SKM-1 treated with dmso at 0.1 percent for 144 hours (cell line): ENCODE measurements at regions not wholly inside any gene's neighbourhood (a gene's known extent, or its start where the extent isn't known, plus 50 kb on each side); places are given as distances from the start of the nearest gene placed in this dataset.
A peak's percentile ranks its signal among the peaks of the same experiment; 100 is the strongest.
"Not testable (repeated sequence)": the region's sequence is repeated elsewhere in the genome, so short reads cannot be mapped to it uniquely, and the experiment has no call there.

ENCODE experiments used
- DNase-seq: peaks from one replicate; lab custom pipeline; 2025; ENCODE audit not compliant: unreplicated experiment; lab: John Stamatoyannopoulos, UW

GRCh38 chr18:42532119-42532518 lies 577.1 kb downstream of the PIK3C3 start:
- DNase-seq = no peak

- DNase-seq = no peak
These were observed 578.1 kb downstream of the PIK3C3 start for GRCh38 chr18:42533009-42533575.

GRCh38 chr18:42533616-42534015 lies 578.6 kb downstream of the PIK3C3 start:
- DNase-seq = no peak

GRCh38 chr18:42534313-42534712 lies 579.3 kb downstream of the PIK3C3 start:
- DNase-seq = no peak

- DNase-seq = no peak
These were observed 579.0 kb downstream of the RIT2 start for GRCh38 chr18:42536442-42536841.

GRCh38 chr18:42537291-42537690 lies 578.2 kb downstream of the RIT2 start:
- no peak for DNase-seq

GRCh38 chr18:42544901-42545300 lies 570.6 kb downstream of the RIT2 start:
- no peak for DNase-seq

GRCh38 chr18:42545825-42546224 lies 569.7 kb downstream of the RIT2 start:
- no peak for DNase-seq

- no peak for DNase-seq
These were observed 567.0 kb downstream of the RIT2 start for GRCh38 chr18:42548493-42548892.

- no peak for DNase-seq
These were observed 565.9 kb downstream of the RIT2 start for GRCh38 chr18:42549596-42549995.

GRCh38 chr18:42552559-42552958 lies 562.9 kb downstream of the RIT2 start:
- not testable (repeated sequence) for DNase-seq

GRCh38 chr18:42559069-42559690 lies 556.3 kb downstream of the RIT2 start:
- no peak for DNase-seq

GRCh38 chr18:42561521-42561920 lies 554.0 kb downstream of the RIT2 start:
- no peak for DNase-seq

GRCh38 chr18:42563995-42564394 lies 551.5 kb downstream of the RIT2 start:
- DNase-seq = no peak

- no peak for DNase-seq
These were observed 550.7 kb downstream of the RIT2 start for GRCh38 chr18:42564761-42565160.

- DNase-seq = no peak
These were observed 546.7 kb downstream of the RIT2 start for GRCh38 chr18:42568773-42569172.

GRCh38 chr18:42574871-42575270 lies 540.6 kb downstream of the RIT2 start:
- no peak for DNase-seq

GRCh38 chr18:42576124-42576523 lies 539.4 kb downstream of the RIT2 start:
- DNase-seq = no peak

- DNase-seq = no peak
These were observed 536.7 kb downstream of the RIT2 start for GRCh38 chr18:42578792-42579191.

- no peak for DNase-seq
These were observed 533.2 kb downstream of the RIT2 start for GRCh38 chr18:42582266-42582665.

GRCh38 chr18:42583283-42583731 lies 532.2 kb downstream of the RIT2 start:
- DNase-seq = peak; percentile 64

GRCh38 chr18:42586601-42587000 lies 528.9 kb downstream of the RIT2 start:
- DNase-seq = no peak

GRCh38 chr18:42588786-42589185 lies 526.7 kb downstream of the RIT2 start:
- DNase-seq = no peak
